OCI-LY7 (cell line): ENCODE measurements at regions not wholly inside any gene's neighbourhood (a gene's known extent, or its start where the extent isn't known, plus 50 kb on each side); places are given as distances from the start of the nearest gene placed in this dataset.

Experiments used
- CTCF ChIP-seq: fragments of 200-600 bp; sonication (generic); conservative IDR thresholded peaks from 2 replicates; pipeline ENCODE4 v1.5.1; 2014; ENCODE audit warnings: mild to moderate bottlenecking, antibody characterized with exemption, low read length, moderate library complexity, mixed read lengths
- EZH2phosphoT487 ChIP-seq: fragments of 200-600 bp; sonication (generic); IDR thresholded peaks from 2 replicates; pipeline ENCODE4 v1.6.1; 2018; ENCODE audit warnings: low read depth, borderline replicate concordance, mild to moderate bottlenecking, mixed run types, antibody characterized with exemption, low read length, moderate library complexity, mixed read lengths

- TF ChIP-seq CTCF (no peak), EZH2phosphoT487 (no peak)
Measured at GRCh38 chr15:68502398-68502901, 70.5 kb upstream of the ITGA11 start.
